Type B pancreatic cell (in vitro differentiated cells): ENCODE measurements at regions not wholly inside any gene's neighbourhood (a gene's known extent, or its start where the extent isn't known, plus 50 kb on each side); places are given as distances from the start of the nearest gene placed in this dataset.

ENCODE experiments used
- DNase-seq: peaks from one replicate; pipeline ENCODE4 v3.0.0; 2021; ENCODE audit warnings: mixed read lengths; ENCODE audit not compliant: unreplicated experiment; ENCODE audit errors: extremely low spot score
- H3K27ac Mint-ChIP-seq: 2 replicates; pipeline ENCODE4 v1.8.0; 2021; ENCODE audit warnings: mild to moderate bottlenecking, mixed read lengths
- H3K27me3 Mint-ChIP-seq: 2 replicates; pipeline ENCODE4 v1.8.0; 2021; ENCODE audit warnings: mixed read lengths
- H3K36me3 Mint-ChIP-seq: 2 replicates; pipeline ENCODE4 v1.8.0; 2021; ENCODE audit warnings: mixed read lengths
- H3K4me1 Mint-ChIP-seq: one replicate; pipeline ENCODE4 v1.8.0; 2021; ENCODE audit warnings: mixed read lengths; ENCODE audit not compliant: unreplicated experiment
- H3K4me3 Mint-ChIP-seq: 2 replicates; pipeline ENCODE4 v1.8.0; 2021; ENCODE audit warnings: mild to moderate bottlenecking, mixed read lengths
- H3K9me3 Mint-ChIP-seq: 2 replicates; pipeline ENCODE4 v1.8.0; 2021; ENCODE audit warnings: mixed read lengths
- TF ChIP-seq, protein P1 (sequence below): fragments of 200-600 bp; sonication (generic); conservative IDR thresholded peaks from 2 replicates; pipeline ENCODE4 v1.5.0; 2021; ENCODE audit warnings: antibody characterized with exemption, mild to moderate bottlenecking

DNA sequence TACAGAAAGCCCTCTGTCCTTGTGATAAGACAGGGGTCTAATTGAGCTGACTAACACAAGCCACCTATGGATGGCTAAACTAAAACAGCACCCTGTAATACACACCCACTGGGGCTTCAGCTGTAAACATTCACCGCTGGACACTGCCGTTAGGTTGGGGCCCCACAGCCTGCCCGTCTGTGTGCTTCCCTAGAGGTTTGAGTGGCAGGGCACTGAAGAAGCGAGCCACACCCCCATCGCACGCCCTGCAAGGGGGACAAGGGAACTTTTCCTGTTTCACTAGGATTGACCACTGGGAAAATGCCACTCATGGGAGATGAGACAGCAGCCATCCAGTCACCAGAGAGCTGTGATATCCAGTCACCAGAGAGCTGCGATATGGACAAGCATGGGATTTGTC, 335.7 kb upstream of the CFAP20DC start:
- H3K9me3 Mint-ChIP-seq: no peaks in the 10 kb centered on the region
- no peak overlapping the region for H3K27ac Mint-ChIP-seq
- TF ChIP-seq, protein P1, sequence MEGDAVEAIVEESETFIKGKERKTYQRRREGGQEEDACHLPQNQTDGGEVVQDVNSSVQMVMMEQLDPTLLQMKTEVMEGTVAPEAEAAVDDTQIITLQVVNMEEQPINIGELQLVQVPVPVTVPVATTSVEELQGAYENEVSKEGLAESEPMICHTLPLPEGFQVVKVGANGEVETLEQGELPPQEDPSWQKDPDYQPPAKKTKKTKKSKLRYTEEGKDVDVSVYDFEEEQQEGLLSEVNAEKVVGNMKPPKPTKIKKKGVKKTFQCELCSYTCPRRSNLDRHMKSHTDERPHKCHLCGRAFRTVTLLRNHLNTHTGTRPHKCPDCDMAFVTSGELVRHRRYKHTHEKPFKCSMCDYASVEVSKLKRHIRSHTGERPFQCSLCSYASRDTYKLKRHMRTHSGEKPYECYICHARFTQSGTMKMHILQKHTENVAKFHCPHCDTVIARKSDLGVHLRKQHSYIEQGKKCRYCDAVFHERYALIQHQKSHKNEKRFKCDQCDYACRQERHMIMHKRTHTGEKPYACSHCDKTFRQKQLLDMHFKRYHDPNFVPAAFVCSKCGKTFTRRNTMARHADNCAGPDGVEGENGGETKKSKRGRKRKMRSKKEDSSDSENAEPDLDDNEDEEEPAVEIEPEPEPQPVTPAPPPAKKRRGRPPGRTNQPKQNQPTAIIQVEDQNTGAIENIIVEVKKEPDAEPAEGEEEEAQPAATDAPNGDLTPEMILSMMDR: no peak
- H3K27me3 Mint-ChIP-seq: peaks cover 8% of the 10 kb centered on the region
- H3K4me3 Mint-ChIP-seq: no peak overlapping the region
- DNase-seq: no peak
- H3K4me1 Mint-ChIP-seq: no peaks in the 10 kb centered on the region
- H3K36me3 Mint-ChIP-seq: no peaks in the 10 kb centered on the region

DNA sequence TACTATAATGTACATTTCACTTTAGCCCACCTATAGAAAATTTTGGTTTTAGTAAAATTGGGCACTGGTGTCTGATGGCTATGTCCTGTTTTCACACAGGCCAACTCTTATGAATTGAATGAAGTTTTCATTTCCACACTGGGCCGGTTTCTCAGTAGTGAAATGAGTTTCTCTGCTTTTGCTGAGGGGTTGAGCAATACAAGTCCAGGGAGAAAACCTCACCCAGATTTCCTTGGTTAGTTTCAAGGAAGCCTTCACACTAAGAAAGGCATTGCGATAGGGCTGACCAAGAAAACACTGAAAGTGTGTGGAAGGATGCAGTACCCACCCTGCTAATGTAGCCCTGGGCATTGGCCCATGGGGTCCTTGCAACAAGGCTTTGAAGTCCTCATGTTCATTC, 331.5 kb upstream of the CFAP20DC start:
- H3K27me3 Mint-ChIP-seq: peaks cover 10% of the 10 kb centered on the region

DNA sequence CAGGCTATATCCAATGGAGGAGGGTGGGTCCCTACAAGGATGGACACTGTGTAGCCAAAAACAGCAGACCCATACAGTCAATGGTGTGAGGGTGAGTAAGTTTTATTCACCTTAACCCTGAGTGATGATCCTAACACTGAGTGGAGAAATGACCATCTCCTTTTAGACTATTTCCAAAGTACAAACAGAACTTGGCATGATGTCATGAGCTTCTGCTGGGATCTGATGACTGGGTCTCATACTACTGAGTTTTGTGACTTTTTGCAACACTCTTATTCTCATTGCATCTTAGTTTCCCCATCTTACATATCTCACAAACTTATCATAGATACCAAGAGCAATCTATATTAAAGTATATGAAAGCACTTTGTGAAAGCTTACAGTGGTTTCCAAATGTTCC, 330.3 kb upstream of the CFAP20DC start:
- no peak for DNase-seq
- Mint-ChIP-seq H3K9me3 (no peaks in the 10 kb centered on the region), H3K27ac (no peak overlapping the region), H3K27me3 (peaks cover 10% of the 10 kb centered on the region), H3K4me3 (no peak overlapping the region), H3K36me3 (no peaks in the 10 kb centered on the region), H3K4me1 (no peaks in the 10 kb centered on the region)
- TF ChIP-seq, protein P1: no peak

More for the DNA sequence above, 331.5 kb upstream of the CFAP20DC start:
- H3K27ac Mint-ChIP-seq: no peak overlapping the region
- H3K9me3 Mint-ChIP-seq: no peaks in the 10 kb centered on the region
- H3K36me3 Mint-ChIP-seq: no peaks in the 10 kb centered on the region
- H3K4me1 Mint-ChIP-seq: no peaks in the 10 kb centered on the region
- no peak for DNase-seq
- TF ChIP-seq, protein P1: no peak
- H3K4me3 Mint-ChIP-seq: no peak overlapping the region

DNA sequence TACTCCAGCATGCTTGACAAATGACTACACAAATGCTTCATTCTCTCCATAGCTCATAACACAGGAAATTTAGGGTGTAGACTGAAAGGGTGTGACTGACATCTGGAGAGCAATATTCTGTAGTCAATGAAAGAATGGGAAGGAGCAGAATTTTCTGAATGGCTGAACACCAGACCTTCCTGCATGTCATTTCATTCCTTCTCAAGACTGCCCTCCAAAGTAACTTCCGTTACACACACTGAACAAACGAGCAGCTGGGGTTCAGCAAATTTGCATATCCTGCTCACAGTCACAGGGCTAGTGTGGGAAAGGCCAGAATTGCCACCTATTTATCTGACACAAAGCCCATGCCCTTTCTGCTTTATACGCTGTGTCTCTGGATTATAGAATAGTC, 325.0 kb upstream of the CFAP20DC start:
- Mint-ChIP-seq H3K27ac (no peak overlapping the region), H3K27me3 (peaks cover 3% of the 10 kb centered on the region), H3K36me3 (no peaks in the 10 kb centered on the region), H3K9me3 (no peaks in the 10 kb centered on the region), H3K4me3 (no peak overlapping the region), H3K4me1 (no peaks in the 10 kb centered on the region)
- TF ChIP-seq, protein P1: no peak
- DNase-seq: no peak

DNA sequence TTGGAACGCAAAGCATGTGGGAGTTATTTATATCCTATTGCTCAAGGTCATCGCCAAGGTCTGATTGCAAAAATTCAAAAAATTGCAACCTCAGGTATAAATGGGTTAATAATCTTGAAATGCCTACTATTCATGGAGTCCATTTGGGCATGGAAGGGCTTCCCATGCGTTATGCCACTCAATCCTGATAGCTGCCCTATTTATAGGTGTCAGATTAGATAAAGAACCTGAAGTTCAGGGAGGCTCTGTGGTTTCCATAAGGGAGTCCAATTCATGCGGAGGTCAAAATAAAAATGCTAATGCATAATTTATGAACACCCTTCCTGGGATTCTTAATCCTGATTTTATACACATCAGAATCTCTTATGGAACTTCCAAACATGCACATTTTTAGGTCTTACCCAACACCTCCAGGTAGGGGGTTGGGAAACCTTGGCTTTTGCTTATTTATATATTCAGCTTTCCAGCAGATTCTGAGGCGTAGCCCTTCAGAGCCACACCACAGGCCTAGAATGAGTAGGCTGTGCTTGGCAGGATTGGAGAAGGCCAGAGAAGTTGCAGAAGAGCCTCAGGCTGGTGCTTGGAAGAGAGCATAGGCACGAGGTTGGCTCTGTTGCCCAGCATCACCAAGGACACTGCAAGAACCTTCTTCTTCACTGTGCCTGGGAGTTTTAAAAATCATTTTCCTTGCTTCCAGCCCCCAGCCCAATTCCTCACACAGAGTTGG, 324.4 kb upstream of the CFAP20DC start:
- no peak overlapping the region for H3K27ac Mint-ChIP-seq
- H3K4me1 Mint-ChIP-seq: no peaks in the 10 kb centered on the region
- DNase-seq: no peak
- TF ChIP-seq, protein P1: no peak
- H3K27me3 Mint-ChIP-seq: peaks cover 8% of the 10 kb centered on the region
- no peak overlapping the region for H3K4me3 Mint-ChIP-seq
- H3K9me3 Mint-ChIP-seq: no peaks in the 10 kb centered on the region
- H3K36me3 Mint-ChIP-seq: no peaks in the 10 kb centered on the region
